ENCODE measurements at regions not wholly inside any gene's neighbourhood (a gene's known extent, or its start where the extent isn't known, plus 50 kb on each side); places are given as distances from the start of the nearest gene placed in this dataset.

- no peak overlapping the region for H3K27ac ChIP-seq (ENCODE audit: low read length)
- H3K4me3 ChIP-seq (ENCODE audit: low read length), result no peak overlapping the region
- H3K27me3 ChIP-seq (ENCODE audit: insufficient read depth, low read length), result no peaks in the 10 kb centered on the region
- H3K9me3 ChIP-seq (ENCODE audit: insufficient read depth, low read depth, low read length), result no peaks in the 10 kb centered on the region
- H3K4me1 ChIP-seq (ENCODE audit: insufficient read depth, low read length), result peaks cover 27% of the 10 kb centered on the region; the same call in 1 of the 2 replicates
- no peaks in the 10 kb centered on the region for H3K36me3 ChIP-seq (ENCODE audit: insufficient read depth, low read depth, low read length)
- H3K9ac ChIP-seq (ENCODE audit: low read depth, low read length), result no peak overlapping the region
Observed at GRCh38 chr10:78358982-78359381, 325.3 kb downstream of the RPS24 start.

GRCh38 chr10:78359640-78360091, 326.0 kb downstream of the RPS24 start:
- Histone ChIP-seq H3K27ac (ENCODE audit: low read length) (no peak overlapping the region), H3K9me3 (ENCODE audit: insufficient read depth, low read depth, low read length) (no peaks in the 10 kb centered on the region), H3K27me3 (ENCODE audit: insufficient read depth, low read length) (no peaks in the 10 kb centered on the region), H3K4me1 (ENCODE audit: insufficient read depth, low read length) (peaks cover 27% of the 10 kb centered on the region; the same call in 1 of the 2 replicates), H3K36me3 (ENCODE audit: insufficient read depth, low read depth, low read length) (no peaks in the 10 kb centered on the region), H3K4me3 (ENCODE audit: low read length) (no peak overlapping the region), H3K9ac (ENCODE audit: low read depth, low read length) (no peak overlapping the region)

- H3K4me1 ChIP-seq (ENCODE audit: insufficient read depth, low read length), result peaks cover 27% of the 10 kb centered on the region; the same call in 1 of the 2 replicates
- H3K27me3 ChIP-seq (ENCODE audit: insufficient read depth, low read length), result no peaks in the 10 kb centered on the region
- no peak overlapping the region for H3K27ac ChIP-seq (ENCODE audit: low read length)
- no peak overlapping the region for H3K9ac ChIP-seq (ENCODE audit: low read depth, low read length)
- H3K9me3 ChIP-seq (ENCODE audit: insufficient read depth, low read depth, low read length), result no peaks in the 10 kb centered on the region
- no peaks in the 10 kb centered on the region for H3K36me3 ChIP-seq (ENCODE audit: insufficient read depth, low read depth, low read length)
- H3K4me3 ChIP-seq (ENCODE audit: low read length), result no peak overlapping the region
Observed at GRCh38 chr10:78360284-78360683, 326.6 kb downstream of the RPS24 start.

- Histone ChIP-seq H3K9ac (ENCODE audit: low read depth, low read length) (no peak overlapping the region), H3K4me1 (ENCODE audit: insufficient read depth, low read length) (peaks cover 27% of the 10 kb centered on the region; the same call in 1 of the 2 replicates), H3K9me3 (ENCODE audit: insufficient read depth, low read depth, low read length) (no peaks in the 10 kb centered on the region), H3K4me3 (ENCODE audit: low read length) (no peak overlapping the region), H3K27me3 (ENCODE audit: insufficient read depth, low read length) (no peaks in the 10 kb centered on the region), H3K36me3 (ENCODE audit: insufficient read depth, low read depth, low read length) (no peaks in the 10 kb centered on the region), H3K27ac (ENCODE audit: low read length) (no peak overlapping the region)
Observed at GRCh38 chr10:78361031-78361430, 327.4 kb downstream of the RPS24 start.

GRCh38 chr10:78362406-78363022, 328.9 kb downstream of the RPS24 start:
- Histone ChIP-seq H3K36me3 (ENCODE audit: insufficient read depth, low read depth, low read length) (no peaks in the 10 kb centered on the region), H3K27ac (ENCODE audit: low read length) (no peak overlapping the region), H3K9ac (ENCODE audit: low read depth, low read length) (no peak overlapping the region), H3K4me1 (ENCODE audit: insufficient read depth, low read length) (peaks cover 15% of the 10 kb centered on the region; the same call in 1 of the 2 replicates), H3K27me3 (ENCODE audit: insufficient read depth, low read length) (no peaks in the 10 kb centered on the region), H3K9me3 (ENCODE audit: insufficient read depth, low read depth, low read length) (no peaks in the 10 kb centered on the region), H3K4me3 (ENCODE audit: low read length) (no peak overlapping the region)

- no peak overlapping the region for H3K4me3 ChIP-seq (ENCODE audit: low read length)
- no peak overlapping the region for H3K27ac ChIP-seq (ENCODE audit: low read length)
- peaks cover 9% of the 10 kb centered on the region; the same call in 1 of the 2 replicates for H3K4me1 ChIP-seq (ENCODE audit: insufficient read depth, low read length)
Observed at GRCh38 chr10:78363190-78363589, 329.5 kb downstream of the RPS24 start.

GRCh38 chr10:78365694-78366093, 332.0 kb downstream of the RPS24 start:
- Histone ChIP-seq H3K9me3 (ENCODE audit: insufficient read depth, low read depth, low read length) (no peaks in the 10 kb centered on the region), H3K36me3 (ENCODE audit: insufficient read depth, low read depth, low read length) (no peaks in the 10 kb centered on the region), H3K27ac (ENCODE audit: low read length) (no peak overlapping the region), H3K4me3 (ENCODE audit: low read length) (no peak overlapping the region), H3K9ac (ENCODE audit: low read depth, low read length) (no peak overlapping the region), H3K4me1 (ENCODE audit: insufficient read depth, low read length) (no peaks in the 10 kb centered on the region), H3K27me3 (ENCODE audit: insufficient read depth, low read length) (0 out of 2 replicates have a peak, but pooled peaks cover 2% of the 10 kb centered on the region)

More at GRCh38 chr10:78363190-78363589, 329.5 kb downstream of the RPS24 start:
- Histone ChIP-seq H3K9ac (ENCODE audit: low read depth, low read length) (no peak overlapping the region), H3K9me3 (ENCODE audit: insufficient read depth, low read depth, low read length) (no peaks in the 10 kb centered on the region), H3K27me3 (ENCODE audit: insufficient read depth, low read length) (no peaks in the 10 kb centered on the region), H3K36me3 (ENCODE audit: insufficient read depth, low read depth, low read length) (no peaks in the 10 kb centered on the region)

- Histone ChIP-seq H3K27ac (ENCODE audit: low read length) (no peak overlapping the region), H3K9me3 (ENCODE audit: insufficient read depth, low read depth, low read length) (no peaks in the 10 kb centered on the region), H3K9ac (ENCODE audit: low read depth, low read length) (no peak overlapping the region), H3K36me3 (ENCODE audit: insufficient read depth, low read depth, low read length) (no peaks in the 10 kb centered on the region), H3K27me3 (ENCODE audit: insufficient read depth, low read length) (0 out of 2 replicates have a peak, but pooled peaks cover 4% of the 10 kb centered on the region), H3K4me1 (ENCODE audit: insufficient read depth, low read length) (0 out of 2 replicates have a peak, but pooled peaks cover 3% of the 10 kb centered on the region), H3K4me3 (ENCODE audit: low read length) (no peak overlapping the region)
Observed at GRCh38 chr10:78366663-78367411, 333.2 kb downstream of the RPS24 start.

GRCh38 chr10:78367751-78368150, 334.1 kb downstream of the RPS24 start:
- Histone ChIP-seq H3K4me1 (ENCODE audit: insufficient read depth, low read length) (0 out of 2 replicates have a peak, but pooled peaks cover 3% of the 10 kb centered on the region), H3K27ac (ENCODE audit: low read length) (no peak overlapping the region), H3K27me3 (ENCODE audit: insufficient read depth, low read length) (0 out of 2 replicates have a peak, but pooled peaks cover 4% of the 10 kb centered on the region)

GRCh38 chr10:78371136-78371535, 337.5 kb downstream of the RPS24 start:
- Histone ChIP-seq H3K4me1 (ENCODE audit: insufficient read depth, low read length) (0 out of 2 replicates have a peak, but pooled peaks cover 3% of the 10 kb centered on the region), H3K27me3 (ENCODE audit: insufficient read depth, low read length) (0 out of 2 replicates have a peak, but pooled peaks cover 4% of the 10 kb centered on the region), H3K36me3 (ENCODE audit: insufficient read depth, low read depth, low read length) (no peaks in the 10 kb centered on the region), H3K9me3 (ENCODE audit: insufficient read depth, low read depth, low read length) (no peaks in the 10 kb centered on the region), H3K9ac (ENCODE audit: low read depth, low read length) (no peak overlapping the region), H3K4me3 (ENCODE audit: low read length) (no peak overlapping the region), H3K27ac (ENCODE audit: low read length) (no peak overlapping the region)

More at GRCh38 chr10:78367751-78368150, 334.1 kb downstream of the RPS24 start:
- Histone ChIP-seq H3K36me3 (ENCODE audit: insufficient read depth, low read depth, low read length) (no peaks in the 10 kb centered on the region), H3K4me3 (ENCODE audit: low read length) (no peak overlapping the region), H3K9ac (ENCODE audit: low read depth, low read length) (no peak overlapping the region), H3K9me3 (ENCODE audit: insufficient read depth, low read depth, low read length) (no peaks in the 10 kb centered on the region)

GRCh38 chr10:78372806-78373205, 339.1 kb downstream of the RPS24 start:
- Histone ChIP-seq H3K9ac (ENCODE audit: low read depth, low read length) (no peak overlapping the region), H3K9me3 (ENCODE audit: insufficient read depth, low read depth, low read length) (no peaks in the 10 kb centered on the region), H3K27me3 (ENCODE audit: insufficient read depth, low read length) (0 out of 2 replicates have a peak, but pooled peaks cover 4% of the 10 kb centered on the region), H3K4me1 (ENCODE audit: insufficient read depth, low read length) (0 out of 2 replicates have a peak, but pooled peaks cover 3% of the 10 kb centered on the region), H3K27ac (ENCODE audit: low read length) (no peak overlapping the region), H3K36me3 (ENCODE audit: insufficient read depth, low read depth, low read length) (no peaks in the 10 kb centered on the region), H3K4me3 (ENCODE audit: low read length) (no peak overlapping the region)

Measured in iPS-20b (cell line).